Fibroblast of mammary gland (primary cell): ENCODE measurements at regions not wholly inside any gene's neighbourhood (a gene's known extent, or its start where the extent isn't known, plus 50 kb on each side); places are given as distances from the start of the nearest gene placed in this dataset.

Experiments
- DNase-seq: peaks from one replicate; pipeline ENCODE4 v3.0.0-alpha.2; 2010; ENCODE audit warnings: low read depth
- H3K4me3 ChIP-seq: 2 replicates; pipeline ENCODE4 v1.5.1; 2011; ENCODE audit warnings: low read depth, mild to moderate bottlenecking, low read length, moderate library complexity; ENCODE audit not compliant: control insufficient read depth
- CTCF ChIP-seq: conservative IDR thresholded peaks from 2 replicates; pipeline ENCODE4 v1.5.1; 2011; ENCODE audit warnings: low read depth, low read length, inconsistent platforms; ENCODE audit not compliant: control insufficient read depth, insufficient read depth

- H3K4me3 ChIP-seq: no peak overlapping the region
- DNase-seq: no peak
- TF ChIP-seq CTCF: no peak
These were observed 84.0 kb upstream of the ELMO1 start for GRCh38 chr7:37532636-37533035.

DNA sequence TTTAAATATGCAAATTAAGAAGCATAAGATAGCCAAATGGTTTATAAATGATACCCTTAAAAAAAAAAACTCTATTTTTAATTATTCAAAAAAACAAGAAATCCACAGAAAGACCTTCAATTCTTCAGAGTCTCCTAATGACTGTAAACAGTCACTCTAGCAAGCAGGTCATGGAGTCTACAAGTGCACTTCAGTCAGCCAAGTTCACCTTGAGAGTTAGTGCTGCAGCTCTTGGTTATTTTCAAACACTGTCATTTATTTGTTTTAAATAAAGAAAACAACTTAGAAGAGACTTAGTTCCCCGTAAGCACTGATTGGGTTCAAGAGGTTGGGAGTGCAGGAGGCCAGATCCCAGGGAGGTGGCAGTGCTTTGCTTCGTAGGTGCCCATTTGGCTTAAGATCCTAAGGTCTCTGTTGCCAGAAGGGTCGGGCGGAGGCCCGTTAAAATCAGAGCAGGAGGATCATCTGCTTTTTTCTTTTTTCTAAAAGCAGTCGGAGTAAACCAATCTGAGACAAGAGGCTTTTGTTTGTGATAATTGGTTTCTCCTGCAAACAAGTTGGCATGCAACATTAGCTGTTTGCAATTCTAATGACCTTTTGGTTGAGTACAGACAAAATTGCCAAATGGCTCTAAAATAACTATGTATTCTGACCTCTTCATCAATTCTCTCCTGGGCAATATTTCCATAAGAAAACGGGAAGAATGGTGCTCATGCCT, 86.4 kb upstream of the ELMO1 start:
- no peak for DNase-seq
- H3K4me3 ChIP-seq: no peak overlapping the region
- TF ChIP-seq CTCF: no peak

GRCh38 chr7:37535841-37536240, 87.2 kb upstream of the ELMO1 start:
- H3K4me3 ChIP-seq: no peak overlapping the region
- no peak for DNase-seq
- TF ChIP-seq CTCF: no peak

DNA sequence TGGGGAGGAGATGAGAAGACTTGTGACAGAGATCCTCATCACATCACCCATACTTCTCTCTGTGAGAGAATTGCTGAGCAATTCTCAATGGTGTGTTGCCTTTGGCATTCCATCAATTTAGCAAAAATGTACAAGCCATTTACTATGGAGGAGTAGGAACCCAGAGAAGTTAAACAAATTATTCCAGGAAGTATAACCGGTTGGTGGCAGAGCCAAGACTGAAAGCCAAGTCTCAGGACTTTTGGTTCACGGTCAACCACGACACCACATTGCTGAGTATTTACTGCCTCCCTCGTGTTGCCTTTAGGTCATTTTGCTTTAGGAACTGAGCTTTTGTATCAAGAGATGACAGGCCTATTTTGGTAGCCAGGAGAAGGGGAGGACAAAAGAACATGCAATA, 88.0 kb upstream of the ELMO1 start:
- TF ChIP-seq CTCF: no peak
- no peak for DNase-seq
- no peak overlapping the region for H3K4me3 ChIP-seq

GRCh38 chr7:37537439-37537838, 88.8 kb upstream of the ELMO1 start:
- no peak for DNase-seq
- TF ChIP-seq CTCF: no peak
- H3K4me3 ChIP-seq: no peak overlapping the region

- no peak for TF ChIP-seq CTCF
- DNase-seq: no peak
- no peak overlapping the region for H3K4me3 ChIP-seq
These were observed 90.3 kb upstream of the ELMO1 start for GRCh38 chr7:37538945-37539344.

DNA sequence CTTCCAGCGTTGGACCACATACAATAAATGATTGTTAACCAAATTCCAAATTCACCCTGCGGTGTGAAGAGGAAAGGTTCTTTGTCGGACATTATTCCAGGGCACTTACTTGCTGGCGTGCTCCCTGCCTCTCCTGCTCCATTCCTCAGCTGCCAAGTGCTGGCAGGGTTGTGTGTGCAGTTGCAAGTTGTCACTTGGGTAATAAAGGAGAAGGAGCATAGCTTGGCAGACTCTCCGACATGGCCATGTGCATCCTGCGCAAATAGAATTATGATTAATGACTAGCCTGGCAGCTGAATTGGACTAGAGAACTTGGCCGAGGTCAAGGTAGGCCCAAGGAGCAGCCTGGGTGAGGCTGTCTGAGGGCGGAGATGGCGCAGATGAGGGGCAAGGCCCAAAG, 92.3 kb upstream of the ELMO1 start:
- no peak for TF ChIP-seq CTCF
- no peak overlapping the region for H3K4me3 ChIP-seq
- DNase-seq: no peak
